Kidney epithelial cell (primary cell): ENCODE measurements at regions not wholly inside any gene's neighbourhood (a gene's known extent, or its start where the extent isn't known, plus 50 kb on each side); places are given as distances from the start of the nearest gene placed in this dataset.

Experiments used
- DNase-seq: peaks from one replicate; pipeline ENCODE4 v3.0.0-alpha.2; 2010; ENCODE audit warnings: low read depth
- H3K27me3 ChIP-seq: 2 replicates; pipeline ENCODE4 v1.6.0; 2011; ENCODE audit warnings: low read length; ENCODE audit not compliant: control insufficient read depth, insufficient read depth
- H3K36me3 ChIP-seq: 2 replicates; pipeline ENCODE4 v1.5.1; 2011; ENCODE audit warnings: low read length; ENCODE audit not compliant: control insufficient read depth, insufficient read depth
- H3K4me3 ChIP-seq: 2 replicates; pipeline ENCODE4 v1.5.1; 2011; ENCODE audit warnings: low read depth, mild to moderate bottlenecking, control low read depth, low read length
- CTCF ChIP-seq: IDR thresholded peaks from 2 replicates; pipeline ENCODE4 v1.5.1; 2011; ENCODE audit warnings: mild to moderate bottlenecking, moderate library complexity, low read length, control low read depth, inconsistent platforms; ENCODE audit not compliant: insufficient read depth, poor library complexity, severe bottlenecking

- Histone ChIP-seq H3K27me3 (no peaks in the 10 kb centered on the region), H3K36me3 (no peaks in the 10 kb centered on the region), H3K4me3 (no peak overlapping the region)
- no peak for TF ChIP-seq CTCF
- DNase-seq: no peak
Observed at GRCh38 chr13:57918913-57919312, 287.4 kb downstream of the PCDH17 start.

GRCh38 chr13:57925250-57925649 is 293.7 kb downstream of the PCDH17 start:
- H3K36me3 ChIP-seq: no peaks in the 10 kb centered on the region
- DNase-seq: no peak

GRCh38 chr13:57925751-57926150 is 294.2 kb downstream of the PCDH17 start:
- H3K4me3 ChIP-seq: no peak overlapping the region
- DNase-seq: no peak
- no peak for TF ChIP-seq CTCF
- no peaks in the 10 kb centered on the region for H3K27me3 ChIP-seq
- H3K36me3 ChIP-seq: no peaks in the 10 kb centered on the region

More at GRCh38 chr13:57925250-57925649, 293.7 kb downstream of the PCDH17 start:
- peak; percentile 26 for TF ChIP-seq CTCF
- no peak overlapping the region for H3K4me3 ChIP-seq
- no peaks in the 10 kb centered on the region for H3K27me3 ChIP-seq

GRCh38 chr13:57932061-57932460 is 300.5 kb downstream of the PCDH17 start:
- no peak for DNase-seq
- no peak overlapping the region for H3K4me3 ChIP-seq
- no peak for TF ChIP-seq CTCF
- no peaks in the 10 kb centered on the region for H3K27me3 ChIP-seq
- no peaks in the 10 kb centered on the region for H3K36me3 ChIP-seq

DNA sequence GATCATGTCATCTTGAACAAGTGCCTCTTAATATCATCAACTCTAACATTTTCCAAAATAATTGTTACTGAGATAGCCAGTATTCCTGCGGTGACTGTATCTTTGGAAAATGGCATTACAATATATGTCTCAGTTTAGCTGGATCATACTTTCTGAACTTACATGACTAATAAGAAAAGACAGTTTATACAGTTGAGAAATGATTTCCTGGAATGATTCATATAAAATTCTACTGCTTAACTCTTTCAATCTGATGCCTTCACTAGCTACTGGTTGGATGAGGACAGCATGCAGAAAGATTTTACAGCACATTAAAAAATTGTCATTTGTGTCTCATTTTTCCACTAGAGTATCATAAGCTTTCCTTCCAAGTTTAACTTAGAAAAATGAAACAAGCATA is 302.1 kb downstream of the PCDH17 start:
- DNase-seq: no peak
- no peak overlapping the region for H3K4me3 ChIP-seq
- no peak for TF ChIP-seq CTCF
- no peaks in the 10 kb centered on the region for H3K36me3 ChIP-seq
- no peaks in the 10 kb centered on the region for H3K27me3 ChIP-seq

GRCh38 chr13:57935965-57936364 is 304.4 kb downstream of the PCDH17 start:
- H3K27me3 ChIP-seq: no peaks in the 10 kb centered on the region
- H3K4me3 ChIP-seq: no peak overlapping the region
- DNase-seq: no peak
- TF ChIP-seq CTCF: no peak
- H3K36me3 ChIP-seq: no peaks in the 10 kb centered on the region
